BLaER1 (cell line): ENCODE measurements at regions not wholly inside any gene's neighbourhood (a gene's known extent, or its start where the extent isn't known, plus 50 kb on each side); places are given as distances from the start of the nearest gene placed in this dataset.

Experiments used
- H3K27ac ChIP-seq: shearing (Covaris generic); formaldehyde crosslinking; 2 replicates; pipeline ENCODE4 v1.8.1; 2022
- H3K27me3 ChIP-seq: shearing (Covaris generic); formaldehyde crosslinking; 2 replicates; pipeline ENCODE4 v1.8.1; 2022
- H3K36me3 ChIP-seq: shearing (Covaris generic); formaldehyde crosslinking; 2 replicates; pipeline ENCODE4 v1.8.1; 2022
- H3K4me1 ChIP-seq: shearing (Covaris generic); formaldehyde crosslinking; 2 replicates; pipeline ENCODE4 v1.8.1; 2022
- H3K4me2 ChIP-seq: shearing (Covaris generic); formaldehyde crosslinking; 2 replicates; pipeline ENCODE4 v1.8.1; 2022
- H3K4me3 ChIP-seq: shearing (Covaris generic); formaldehyde crosslinking; 2 replicates; pipeline ENCODE4 v1.8.1; 2022
- H3K9ac ChIP-seq: shearing (Covaris generic); formaldehyde crosslinking; 2 replicates; pipeline ENCODE4 v1.8.1; 2022
- H3K9me3 ChIP-seq: shearing (Covaris generic); formaldehyde crosslinking; 2 replicates; pipeline ENCODE4 v1.8.1; 2022
- H4K20me1 ChIP-seq: shearing (Covaris generic); formaldehyde crosslinking; 2 replicates; pipeline ENCODE4 v1.8.1; 2022
- Cebpa-rat ChIP-seq: shearing (Covaris generic); IDR thresholded peaks from 2 replicates; pipeline ENCODE4 v1.8.1; 2022

GRCh38 chr1:11596295-11596694 lies 57.9 kb downstream of the FBXO2 start:
- H3K9me3 ChIP-seq: no peaks in the 10 kb centered on the region
- no peak overlapping the region for H3K4me2 ChIP-seq
- H3K4me1 ChIP-seq: peaks cover 26% of the 10 kb centered on the region
- H3K27ac ChIP-seq: no peak overlapping the region
- H4K20me1 ChIP-seq: no peaks in the 10 kb centered on the region
- H3K36me3 ChIP-seq: no peaks in the 10 kb centered on the region
- no peak overlapping the region for H3K4me3 ChIP-seq
- no peaks in the 10 kb centered on the region for H3K27me3 ChIP-seq
- no peak for TF ChIP-seq Cebpa-rat
- H3K9ac ChIP-seq: no peak overlapping the region

- H3K9ac ChIP-seq: no peak overlapping the region
- no peaks in the 10 kb centered on the region for H3K9me3 ChIP-seq
- no peak overlapping the region for H3K27ac ChIP-seq
- H3K36me3 ChIP-seq: no peaks in the 10 kb centered on the region
- no peak for TF ChIP-seq Cebpa-rat
- no peak overlapping the region for H3K4me2 ChIP-seq
- H3K27me3 ChIP-seq: no peaks in the 10 kb centered on the region
- no peak overlapping the region for H3K4me3 ChIP-seq
- peaks cover 16% of the 10 kb centered on the region for H3K4me1 ChIP-seq
- H4K20me1 ChIP-seq: no peaks in the 10 kb centered on the region
Measured at GRCh38 chr1:11595285-11595684, 58.9 kb downstream of the FBXO2 start.

GRCh38 chr1:11594625-11595024 lies 59.6 kb downstream of the FBXO2 start:
- TF ChIP-seq Cebpa-rat: no peak
- Histone ChIP-seq H3K27me3 (no peaks in the 10 kb centered on the region), H3K9me3 (no peaks in the 10 kb centered on the region), H3K9ac (no peak overlapping the region), H4K20me1 (no peaks in the 10 kb centered on the region), H3K4me3 (no peak overlapping the region), H3K36me3 (no peaks in the 10 kb centered on the region), H3K4me2 (no peak overlapping the region), H3K4me1 (peaks cover 16% of the 10 kb centered on the region), H3K27ac (no peak overlapping the region)

GRCh38 chr1:11594222-11594621 lies 60.0 kb downstream of the FBXO2 start:
- Histone ChIP-seq H3K9me3 (no peaks in the 10 kb centered on the region), H3K4me2 (no peak overlapping the region), H3K4me1 (peaks cover 16% of the 10 kb centered on the region), H3K36me3 (no peaks in the 10 kb centered on the region), H3K9ac (no peak overlapping the region), H3K27me3 (no peaks in the 10 kb centered on the region), H3K4me3 (no peak overlapping the region), H4K20me1 (no peaks in the 10 kb centered on the region), H3K27ac (no peak overlapping the region)
- TF ChIP-seq Cebpa-rat: no peak

GRCh38 chr1:11592752-11593151 lies 61.5 kb downstream of the FBXO2 start:
- Histone ChIP-seq H3K9me3 (no peaks in the 10 kb centered on the region), H3K27ac (no peak overlapping the region), H4K20me1 (no peaks in the 10 kb centered on the region), H3K27me3 (no peaks in the 10 kb centered on the region), H3K36me3 (no peaks in the 10 kb centered on the region), H3K4me3 (no peak overlapping the region), H3K4me1 (peaks cover 16% of the 10 kb centered on the region), H3K9ac (no peak overlapping the region), H3K4me2 (peak overlapping the region; percentile 70)
- TF ChIP-seq Cebpa-rat: no peak

GRCh38 chr1:11590395-11590794 lies 63.8 kb downstream of the FBXO2 start:
- Histone ChIP-seq H3K4me3 (no peak overlapping the region), H3K36me3 (no peaks in the 10 kb centered on the region)
- TF ChIP-seq Cebpa-rat: no peak

More at GRCh38 chr1:11590395-11590794, 63.8 kb downstream of the FBXO2 start:
- no peak overlapping the region for H3K27ac ChIP-seq
- H3K27me3 ChIP-seq: no peaks in the 10 kb centered on the region
- H4K20me1 ChIP-seq: no peaks in the 10 kb centered on the region
- peaks cover 16% of the 10 kb centered on the region for H3K4me1 ChIP-seq
- H3K4me2 ChIP-seq: no peak overlapping the region
- no peak overlapping the region for H3K9ac ChIP-seq
- no peaks in the 10 kb centered on the region for H3K9me3 ChIP-seq
